ENCODE measurements at regions not wholly inside any gene's neighbourhood (a gene's known extent, or its start where the extent isn't known, plus 50 kb on each side); places are given as distances from the start of the nearest gene placed in this dataset.

GRCh38 chr7:91759205-91759863, 121.2 kb downstream of the MTERF1 start:
- H3K27me3 ChIP-seq (ENCODE audit: low read depth) = no peaks in the 10 kb centered on the region
- H3K27ac ChIP-seq (replicated peaks) = no peak overlapping the region
- DNase-seq = no peak
- no peaks in the 10 kb centered on the region for H3K4me1 ChIP-seq
- H3K9me3 ChIP-seq (replicated peaks) = peaks cover 58% of the 10 kb centered on the region
- intact Hi-C loops (cut with micrococcal nuclease) = no loop called here
- TF ChIP-seq CTCF (IDR thresholded peaks at IDR 0.05; ENCODE audit: borderline replicate concordance) = no peak
- H3K4me3 ChIP-seq = no peak overlapping the region
- no peaks in the 10 kb centered on the region for H3K36me3 ChIP-seq

GRCh38 chr7:91767820-91768219, 112.7 kb downstream of the MTERF1 start:
- no peak overlapping the region for H3K27ac ChIP-seq (replicated peaks)
- peaks cover 8% of the 10 kb centered on the region for H3K4me1 ChIP-seq
- no peak overlapping the region for H3K4me3 ChIP-seq
- no peaks in the 10 kb centered on the region for H3K36me3 ChIP-seq
- peaks cover 37% of the 10 kb centered on the region for H3K9me3 ChIP-seq (replicated peaks)
- intact Hi-C loops (cut with micrococcal nuclease) = no loop called here
- TF ChIP-seq CTCF (IDR thresholded peaks at IDR 0.05; ENCODE audit: borderline replicate concordance) = no peak
- no peaks in the 10 kb centered on the region for H3K27me3 ChIP-seq (ENCODE audit: low read depth)
- DNase-seq = no peak

DNA sequence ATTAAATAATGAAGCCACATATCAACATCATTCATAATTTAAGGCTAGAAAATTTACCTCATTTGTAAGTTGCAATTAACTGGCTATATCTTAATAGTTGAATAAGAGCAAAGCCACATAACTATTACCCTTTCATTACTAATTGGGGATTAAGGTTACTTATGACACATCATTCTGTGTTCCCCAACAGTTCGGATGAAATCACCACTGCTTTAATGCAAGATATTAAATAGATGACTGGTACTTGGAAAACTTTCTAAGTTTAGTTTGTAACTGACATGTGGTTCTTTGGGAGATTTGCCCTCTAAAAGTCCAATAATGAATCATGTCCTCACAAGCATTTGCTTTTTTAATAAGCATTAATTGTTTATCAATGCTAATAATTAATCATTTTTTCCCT, 109.1 kb downstream of the MTERF1 start:
- no peak overlapping the region for H3K4me3 ChIP-seq
- intact Hi-C loops (cut with micrococcal nuclease) = no loop called here
- no peaks in the 10 kb centered on the region for H3K36me3 ChIP-seq
- TF ChIP-seq CTCF (IDR thresholded peaks at IDR 0.05; ENCODE audit: borderline replicate concordance) = no peak
- H3K27me3 ChIP-seq (ENCODE audit: low read depth) = no peaks in the 10 kb centered on the region
- H3K9me3 ChIP-seq (replicated peaks) = peaks cover 9% of the 10 kb centered on the region
- H3K27ac ChIP-seq (replicated peaks) = peak overlapping the region; percentile 0
- H3K4me1 ChIP-seq = peaks cover 9% of the 10 kb centered on the region
- no peak for DNase-seq

- H3K9me3 ChIP-seq (replicated peaks) = peaks cover 5% of the 10 kb centered on the region
- peaks cover 15% of the 10 kb centered on the region for H3K4me1 ChIP-seq
- intact Hi-C loops (cut with micrococcal nuclease) = no loop called here
- H3K36me3 ChIP-seq = no peaks in the 10 kb centered on the region
- TF ChIP-seq CTCF (IDR thresholded peaks at IDR 0.05; ENCODE audit: borderline replicate concordance) = no peak
- peak overlapping the region; percentile 0 for H3K27ac ChIP-seq (replicated peaks)
- no peak for DNase-seq
- H3K4me3 ChIP-seq = no peak overlapping the region
- no peaks in the 10 kb centered on the region for H3K27me3 ChIP-seq (ENCODE audit: low read depth)
Measured at GRCh38 chr7:91771921-91772815, 108.3 kb downstream of the MTERF1 start.

- no peak overlapping the region for H3K27ac ChIP-seq (replicated peaks)
- no peaks in the 10 kb centered on the region for H3K36me3 ChIP-seq
- intact Hi-C loops (cut with micrococcal nuclease) = no loop called here
- DNase-seq = no peak
- no peak for TF ChIP-seq CTCF (IDR thresholded peaks at IDR 0.05; ENCODE audit: borderline replicate concordance)
- peaks cover 5% of the 10 kb centered on the region for H3K9me3 ChIP-seq (replicated peaks)
- H3K4me3 ChIP-seq = no peak overlapping the region
- H3K27me3 ChIP-seq (ENCODE audit: low read depth) = no peaks in the 10 kb centered on the region
- H3K4me1 ChIP-seq = peaks cover 26% of the 10 kb centered on the region
Measured at GRCh38 chr7:91776171-91776570, 104.3 kb downstream of the MTERF1 start.
